Peyer's patch (tissue), 4 donors: ENCODE measurements at regions not wholly inside any gene's neighbourhood (a gene's known extent, or its start where the extent isn't known, plus 50 kb on each side); places are given as distances from the start of the nearest gene placed in this dataset.

Experiments used
- DNase-seq, 3 donors: peaks; one replicate each; pipeline ENCODE4 v3.0.0-alpha.2; 2017 to 2019
- H3K27ac ChIP-seq, 4 donors: fragments of 200-600 bp; sonication (generic); one replicate each; pipeline ENCODE4 v1.5.1; 2016 to 2019
- H3K27me3 ChIP-seq, 2 donors: fragments of 200-600 bp; sonication (generic); one replicate each; pipeline ENCODE4 v1.5.1; 2019
- H3K36me3 ChIP-seq, 3 donors: fragments of 200-600 bp; sonication (generic); one replicate each; pipeline ENCODE4 v1.5.1; 2016 to 2019
- H3K4me1 ChIP-seq, 4 donors: fragments of 200-600 bp; sonication (generic); one replicate each; pipeline ENCODE4 v1.5.1; 2016 to 2019
- H3K4me3 ChIP-seq, 4 donors: fragments of 200-600 bp; sonication (generic); 1 replicate in 3 of 4; 2 replicates in 1 of 4; pipeline ENCODE4 v1.5.1; 2016 to 2019; ENCODE audit warnings: mild to moderate bottlenecking in 1 of 4
- H3K9me3 ChIP-seq, 4 donors: fragments of 200-600 bp; sonication (generic); one replicate each; pipeline ENCODE4 v1.5.1; 2016 to 2019; ENCODE audit warnings: mild to moderate bottlenecking in 1 of 4
- POLR2A ChIP-seq, 2 donors: fragments of 450-650 bp; IDR thresholded peaks; one replicate each; pipeline ENCODE4 v1.5.1; 2017; ENCODE audit warnings: antibody characterized with exemption in 2 of 2, mild to moderate bottlenecking in 2 of 2, moderate library complexity in 2 of 2
- TF ChIP-seq, protein P1 (sequence below), 6 experiments: fragments of 450-650 bp in 4 of 6; fragments of 200-600 bp in 2 of 6; sonication (generic) in 1 of 6; IDR thresholded peaks; one replicate each; pipeline ENCODE4 v1.5.1; 2017 to 2019; ENCODE audit warnings: antibody characterized with exemption in 6 of 6, mild to moderate bottlenecking in 3 of 6, moderate library complexity in 1 of 6

DNA sequence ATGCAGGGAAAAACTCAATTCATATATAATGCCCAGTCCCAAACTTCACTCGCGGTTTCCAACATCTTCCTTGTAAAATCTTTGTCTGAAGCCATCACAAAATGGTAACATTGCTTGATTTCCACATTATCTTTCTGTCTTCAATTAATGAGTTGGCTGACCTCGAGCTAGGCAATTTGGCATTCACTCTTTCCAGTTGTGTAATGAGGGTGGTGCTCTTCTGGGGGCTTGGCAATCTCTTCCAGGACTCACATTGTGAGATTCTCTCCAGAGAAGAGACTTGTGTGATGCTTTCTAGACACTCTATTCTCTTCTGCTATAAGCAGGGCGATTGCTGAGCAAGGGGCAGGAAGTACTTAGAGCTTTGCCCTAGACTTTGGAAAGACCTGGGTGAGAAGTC lies 179.5 kb downstream of the JCAD start:
- no peaks in the 10 kb centered on the region for H3K4me1 ChIP-seq
- H3K27me3 ChIP-seq, result no peaks in the 10 kb centered on the region
- no peaks in the 10 kb centered on the region for H3K9me3 ChIP-seq
- H3K27ac ChIP-seq, result no peak overlapping the region
- no peak for DNase-seq
- TF ChIP-seq POLR2A (IDR thresholded peaks at IDR 0.05), result no peak
- TF ChIP-seq, protein P1, sequence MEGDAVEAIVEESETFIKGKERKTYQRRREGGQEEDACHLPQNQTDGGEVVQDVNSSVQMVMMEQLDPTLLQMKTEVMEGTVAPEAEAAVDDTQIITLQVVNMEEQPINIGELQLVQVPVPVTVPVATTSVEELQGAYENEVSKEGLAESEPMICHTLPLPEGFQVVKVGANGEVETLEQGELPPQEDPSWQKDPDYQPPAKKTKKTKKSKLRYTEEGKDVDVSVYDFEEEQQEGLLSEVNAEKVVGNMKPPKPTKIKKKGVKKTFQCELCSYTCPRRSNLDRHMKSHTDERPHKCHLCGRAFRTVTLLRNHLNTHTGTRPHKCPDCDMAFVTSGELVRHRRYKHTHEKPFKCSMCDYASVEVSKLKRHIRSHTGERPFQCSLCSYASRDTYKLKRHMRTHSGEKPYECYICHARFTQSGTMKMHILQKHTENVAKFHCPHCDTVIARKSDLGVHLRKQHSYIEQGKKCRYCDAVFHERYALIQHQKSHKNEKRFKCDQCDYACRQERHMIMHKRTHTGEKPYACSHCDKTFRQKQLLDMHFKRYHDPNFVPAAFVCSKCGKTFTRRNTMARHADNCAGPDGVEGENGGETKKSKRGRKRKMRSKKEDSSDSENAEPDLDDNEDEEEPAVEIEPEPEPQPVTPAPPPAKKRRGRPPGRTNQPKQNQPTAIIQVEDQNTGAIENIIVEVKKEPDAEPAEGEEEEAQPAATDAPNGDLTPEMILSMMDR (IDR thresholded peaks at IDR 0.05), result no peak
- H3K4me3 ChIP-seq, result no peak overlapping the region
- no peaks in the 10 kb centered on the region for H3K36me3 ChIP-seq

DNA sequence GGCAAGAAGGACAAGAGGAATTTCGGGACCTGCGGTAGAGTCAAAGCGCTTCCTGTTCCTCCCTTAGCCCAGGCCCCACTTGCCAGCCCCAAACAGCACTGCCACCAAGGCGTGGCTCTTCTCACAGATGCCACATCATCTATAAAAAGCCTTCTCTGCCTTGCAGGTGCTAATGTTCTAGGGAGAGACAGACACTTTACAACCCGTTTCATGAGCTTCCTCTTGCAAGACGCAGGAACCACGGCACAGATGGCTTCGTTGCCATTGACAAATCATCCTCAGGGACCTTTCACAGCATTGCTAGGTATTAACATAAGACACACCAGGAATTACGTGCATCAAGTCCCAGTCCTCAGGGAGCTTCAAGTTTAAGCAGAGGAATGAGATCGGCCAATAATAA lies 180.9 kb downstream of the JCAD start:
- Histone ChIP-seq H3K4me1 (no peaks in the 10 kb centered on the region), H3K4me3 (no peak overlapping the region), H3K27ac (no peak overlapping the region), H3K27me3 (no peaks in the 10 kb centered on the region), H3K9me3 (no peaks in the 10 kb centered on the region), H3K36me3 (no peaks in the 10 kb centered on the region)
- TF ChIP-seq, protein P1 (IDR thresholded peaks at IDR 0.05), result no peak
- TF ChIP-seq POLR2A (IDR thresholded peaks at IDR 0.05), result no peak
- DNase-seq, result no peak

GRCh38 chr10:29877793-29878491 lies 181.4 kb downstream of the JCAD start:
- H3K27ac ChIP-seq, result no peak overlapping the region
- no peaks in the 10 kb centered on the region for H3K36me3 ChIP-seq
- H3K4me1 ChIP-seq, result no peaks in the 10 kb centered on the region
- H3K9me3 ChIP-seq, result no peaks in the 10 kb centered on the region
- TF ChIP-seq, protein P1 (IDR thresholded peaks at IDR 0.05), result no peak
- no peak for TF ChIP-seq POLR2A (IDR thresholded peaks at IDR 0.05)
- H3K4me3 ChIP-seq, result no peak overlapping the region
- no peak for DNase-seq
- H3K27me3 ChIP-seq, result no peaks in the 10 kb centered on the region

DNA sequence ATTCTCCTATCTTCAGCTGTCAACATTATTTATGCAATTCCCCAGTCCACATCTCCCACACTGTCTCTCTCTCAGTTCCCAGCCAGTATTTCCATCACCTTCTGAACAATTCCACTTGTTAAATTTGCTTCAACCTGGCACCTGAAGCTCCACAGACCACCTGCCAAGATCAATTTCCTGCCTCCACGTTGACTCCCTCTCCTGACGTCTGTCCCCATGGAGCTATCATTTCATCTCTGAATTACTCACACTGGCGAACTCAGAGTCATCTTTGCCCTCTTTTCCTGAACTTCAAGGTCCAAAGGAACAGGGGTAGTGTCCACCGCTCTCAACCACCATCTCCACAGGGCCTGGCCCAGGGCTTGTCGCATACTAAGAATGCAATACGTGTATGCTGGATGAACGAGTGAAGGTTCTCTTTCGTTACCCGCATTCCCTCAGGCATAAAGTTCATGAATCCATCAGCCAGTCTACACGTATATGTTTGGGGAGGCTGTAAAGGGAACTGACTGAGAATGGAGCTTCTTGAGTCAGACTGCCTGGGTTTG lies 183.3 kb downstream of the JCAD start:
- Histone ChIP-seq H3K9me3 (no peaks in the 10 kb centered on the region), H3K4me1 (no peaks in the 10 kb centered on the region), H3K36me3 (no peaks in the 10 kb centered on the region), H3K4me3 (no peak overlapping the region), H3K27ac (no peak overlapping the region), H3K27me3 (no peaks in the 10 kb centered on the region)
- DNase-seq, result no peak
- TF ChIP-seq, protein P1 (IDR thresholded peaks at IDR 0.05), result no peak
- no peak for TF ChIP-seq POLR2A (IDR thresholded peaks at IDR 0.05)

DNA sequence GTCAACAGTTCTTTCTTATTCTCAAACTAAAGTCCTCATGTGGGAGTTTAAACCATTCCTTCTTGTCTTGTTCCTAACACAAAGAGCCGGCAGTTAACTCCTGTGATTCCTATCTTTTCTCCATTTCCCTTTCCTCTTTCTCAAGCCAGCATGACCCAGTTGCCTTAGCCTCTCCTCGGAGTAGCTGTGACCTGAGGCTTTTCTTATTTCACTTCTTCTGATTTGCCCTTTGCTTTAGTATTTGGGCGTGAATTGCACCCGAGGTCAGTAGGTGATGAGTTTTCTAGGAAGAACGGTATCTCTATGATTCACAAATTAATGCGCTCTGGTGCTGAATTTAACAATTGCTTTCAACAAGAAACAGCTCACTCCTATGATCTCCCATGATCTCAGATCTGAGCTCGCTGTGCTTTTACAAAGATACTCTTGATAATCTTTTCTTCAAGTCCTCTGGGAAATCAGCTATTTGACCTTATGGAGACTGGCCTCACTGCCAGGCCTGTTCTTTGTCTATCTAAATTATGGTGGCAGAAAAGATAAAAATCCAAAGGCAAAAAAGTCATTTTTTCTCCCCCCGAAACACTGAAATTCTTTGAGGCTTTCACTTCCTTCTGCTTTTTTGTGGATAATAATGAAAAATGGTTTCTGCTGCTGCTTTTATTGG lies 184.6 kb downstream of the JCAD start:
- TF ChIP-seq, protein P1 (IDR thresholded peaks at IDR 0.05), result no peak
- TF ChIP-seq POLR2A (IDR thresholded peaks at IDR 0.05), result no peak
- no peak overlapping the region for H3K27ac ChIP-seq
- DNase-seq, result no peak

More for the DNA sequence above, 184.6 kb downstream of the JCAD start:
- Histone ChIP-seq H3K9me3 (no peaks in the 10 kb centered on the region), H3K4me3 (no peak overlapping the region), H3K36me3 (no peaks in the 10 kb centered on the region), H3K4me1 (no peaks in the 10 kb centered on the region), H3K27me3 (no peaks in the 10 kb centered on the region)
